ENCODE measurements at regions not wholly inside any gene's neighbourhood (a gene's known extent, or its start where the extent isn't known, plus 50 kb on each side); places are given as distances from the start of the nearest gene placed in this dataset.
"Not testable (repeated sequence)": the region's sequence is repeated elsewhere in the genome, so short reads cannot be mapped to it uniquely, and the experiment has no call there.

DNA sequence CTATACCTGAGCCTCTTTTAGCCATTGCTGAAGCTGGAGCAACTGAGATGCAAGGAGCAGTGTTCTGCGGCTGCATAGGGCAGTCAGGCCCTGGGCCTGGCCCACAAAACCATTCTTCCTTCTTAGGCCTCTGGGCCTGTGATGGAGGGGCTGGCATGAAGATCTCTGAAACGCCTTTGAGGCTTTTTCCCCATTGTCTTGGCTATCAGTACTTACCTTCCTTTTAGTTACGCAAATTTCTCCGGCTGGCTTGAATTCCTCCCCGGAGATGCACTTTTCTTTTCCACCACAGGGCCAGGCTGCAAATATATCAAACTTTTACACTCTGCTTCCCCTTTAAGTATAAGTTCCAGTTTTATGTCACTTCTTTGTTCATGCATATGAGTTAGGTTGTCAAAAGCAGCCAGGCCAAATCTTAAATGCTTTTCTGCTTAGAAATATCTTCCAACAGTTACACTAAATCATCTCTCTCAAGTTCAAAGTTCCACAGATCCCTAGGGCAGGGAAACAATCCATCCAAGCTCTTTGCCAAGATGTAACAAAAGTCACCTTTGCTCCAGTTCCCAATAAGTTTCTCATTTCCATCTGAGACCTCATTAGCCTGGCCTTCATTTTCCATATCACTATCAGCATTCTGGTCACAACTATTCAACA, 194.4 kb upstream of the PCDH7 start:
- no peak for DNase-seq (ENCODE audit: extremely low spot score)
- H3K4me1 ChIP-seq (ENCODE audit: insufficient read depth): no peaks in the 10 kb centered on the region
- no peak overlapping the region for H3K27ac ChIP-seq (ENCODE audit: low read depth)
- no peaks in the 10 kb centered on the region for H3K36me3 ChIP-seq (ENCODE audit: insufficient read depth)
- H3K4me3 ChIP-seq (ENCODE audit: low read depth, low read length): no peak overlapping the region
- 91% methylated on average over 5 of the region's 5 CpGs for WGBS

DNA sequence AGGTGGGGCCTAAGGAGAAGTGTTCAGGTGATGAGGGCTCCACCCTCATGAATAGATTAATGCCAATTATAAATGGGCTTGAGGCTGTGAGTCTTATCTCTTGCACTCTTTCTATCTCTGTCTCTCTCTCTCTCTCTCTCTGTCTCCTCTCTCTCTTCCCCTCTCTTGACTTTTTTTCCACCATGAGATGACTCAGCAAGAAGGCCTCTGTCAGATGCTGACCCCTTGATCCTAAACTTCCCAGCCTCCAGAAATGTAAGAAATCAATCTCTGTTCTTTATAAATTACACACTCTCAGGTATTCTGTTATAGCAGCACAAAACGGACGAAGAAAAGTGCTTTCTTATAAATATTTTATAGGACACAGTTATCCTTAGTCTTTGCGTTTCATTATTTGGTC, 184.9 kb upstream of the PCDH7 start:
- no peaks in the 10 kb centered on the region for H3K4me1 ChIP-seq (ENCODE audit: insufficient read depth)
- WGBS: 76% methylated on average over 3 of the region's 3 CpGs
- H3K4me3 ChIP-seq (ENCODE audit: low read depth, low read length): no peak overlapping the region
- no peak for DNase-seq (ENCODE audit: extremely low spot score)
- no peaks in the 10 kb centered on the region for H3K36me3 ChIP-seq (ENCODE audit: insufficient read depth)
- no peak overlapping the region for H3K27ac ChIP-seq (ENCODE audit: low read depth)

DNA sequence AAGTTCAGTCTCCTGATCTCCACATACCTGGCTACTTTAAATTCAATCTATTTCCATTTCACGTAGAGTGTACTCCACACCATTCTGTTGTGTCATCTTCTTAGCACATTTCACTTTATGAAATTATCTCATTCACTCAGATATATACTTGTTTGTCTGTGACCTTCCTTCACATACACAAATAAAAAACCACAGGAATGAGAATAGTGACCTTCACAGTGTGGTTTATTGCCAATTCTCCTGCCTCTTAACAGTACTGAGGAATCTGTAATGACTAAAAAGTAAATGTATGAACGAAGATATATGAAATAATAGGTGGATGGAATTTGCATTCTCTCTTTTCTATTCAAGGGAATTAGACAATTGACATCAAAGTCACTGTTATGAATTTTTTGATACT, 183.9 kb upstream of the PCDH7 start:
- no peak overlapping the region for H3K27ac ChIP-seq (ENCODE audit: low read depth)
- no peak for DNase-seq (ENCODE audit: extremely low spot score)
- 73% methylated on average over 2 of the region's 2 CpGs for WGBS
- no peak overlapping the region for H3K4me3 ChIP-seq (ENCODE audit: low read depth, low read length)
- H3K36me3 ChIP-seq (ENCODE audit: insufficient read depth): no peaks in the 10 kb centered on the region
- H3K4me1 ChIP-seq (ENCODE audit: insufficient read depth): no peaks in the 10 kb centered on the region

DNA sequence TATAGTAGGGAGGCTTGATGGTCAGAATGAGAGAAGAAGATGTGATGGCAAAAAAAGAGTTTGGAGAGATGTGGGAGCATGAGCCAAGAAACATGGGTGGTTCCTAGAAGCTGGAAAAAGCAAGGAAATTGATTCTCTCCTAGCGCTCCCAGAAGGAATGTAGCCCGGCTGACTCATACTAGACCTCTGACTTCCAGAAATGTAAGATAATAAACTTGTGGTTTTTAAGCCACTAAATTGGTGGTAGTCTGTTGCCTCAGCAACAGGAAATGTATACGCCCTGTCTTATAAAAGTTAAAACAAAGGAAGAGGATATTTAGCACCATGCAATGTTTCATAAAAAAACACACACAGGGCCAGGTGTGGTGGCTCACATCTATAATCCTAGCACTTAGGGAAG, 182.7 kb upstream of the PCDH7 start:
- WGBS: 40% methylated on average over 3 of the region's 3 CpGs
- no peak for DNase-seq (ENCODE audit: extremely low spot score)
- H3K4me1 ChIP-seq (ENCODE audit: insufficient read depth): no peaks in the 10 kb centered on the region

DNA sequence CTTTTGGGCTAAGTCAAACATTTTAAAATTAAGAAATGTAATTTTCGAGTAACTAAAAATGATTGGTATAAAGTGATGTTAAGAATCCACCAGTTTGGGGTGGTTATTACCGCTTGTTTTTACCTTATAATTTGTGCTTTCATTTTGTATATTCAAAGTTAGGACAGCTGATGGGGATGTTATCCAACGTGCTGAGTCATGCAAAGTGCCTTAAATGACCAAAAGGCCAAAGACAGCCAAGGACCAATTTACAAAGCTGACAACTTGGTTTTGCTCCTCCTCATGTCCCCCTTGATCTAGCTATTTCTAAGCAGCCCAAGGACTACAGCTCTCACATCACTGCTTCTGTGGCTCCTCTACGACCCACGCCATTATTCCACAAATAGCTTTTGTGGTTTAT, 181.4 kb upstream of the PCDH7 start:
- Histone ChIP-seq H3K4me1 (ENCODE audit: insufficient read depth) (no peaks in the 10 kb centered on the region), H3K4me3 (ENCODE audit: low read depth, low read length) (no peak overlapping the region)
- WGBS: 90% methylated on average over 5 of the region's 5 CpGs

More for the DNA sequence above, 182.7 kb upstream of the PCDH7 start:
- H3K4me3 ChIP-seq (ENCODE audit: low read depth, low read length): no peak overlapping the region
- H3K27ac ChIP-seq (ENCODE audit: low read depth): no peak overlapping the region
- H3K36me3 ChIP-seq (ENCODE audit: insufficient read depth): no peaks in the 10 kb centered on the region

DNA sequence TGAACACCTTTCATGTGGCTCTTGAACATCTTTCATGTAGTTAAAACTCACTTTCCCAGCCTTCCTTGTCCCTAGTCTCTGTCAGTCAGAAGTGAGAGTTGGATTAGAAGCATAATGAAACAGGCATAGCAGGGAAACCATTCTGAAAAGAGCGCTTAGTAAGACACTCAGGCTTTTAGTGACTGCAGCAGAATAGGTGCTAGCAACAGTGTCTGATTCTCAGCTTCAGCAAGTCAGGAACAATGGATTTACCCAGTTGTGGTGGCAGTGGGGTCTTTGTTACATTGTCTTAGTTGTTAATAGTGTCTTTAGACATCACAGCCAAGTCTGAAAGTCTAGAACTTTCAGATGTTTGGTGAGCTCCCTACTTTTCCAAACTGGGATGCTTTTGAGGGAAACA, 177.1 kb upstream of the PCDH7 start:
- no peaks in the 10 kb centered on the region for H3K36me3 ChIP-seq (ENCODE audit: insufficient read depth)
- H3K4me1 ChIP-seq (ENCODE audit: insufficient read depth): no peaks in the 10 kb centered on the region
- no peak for DNase-seq (ENCODE audit: extremely low spot score)
- 85% methylated on average over 1 of the region's 1 CpG for WGBS
- H3K4me3 ChIP-seq (ENCODE audit: low read depth, low read length): no peak overlapping the region
- H3K27ac ChIP-seq (ENCODE audit: low read depth): no peak overlapping the region

More for the DNA sequence above, 181.4 kb upstream of the PCDH7 start:
- no peak for DNase-seq (ENCODE audit: extremely low spot score)
- H3K36me3 ChIP-seq (ENCODE audit: insufficient read depth): no peaks in the 10 kb centered on the region
- no peak overlapping the region for H3K27ac ChIP-seq (ENCODE audit: low read depth)

DNA sequence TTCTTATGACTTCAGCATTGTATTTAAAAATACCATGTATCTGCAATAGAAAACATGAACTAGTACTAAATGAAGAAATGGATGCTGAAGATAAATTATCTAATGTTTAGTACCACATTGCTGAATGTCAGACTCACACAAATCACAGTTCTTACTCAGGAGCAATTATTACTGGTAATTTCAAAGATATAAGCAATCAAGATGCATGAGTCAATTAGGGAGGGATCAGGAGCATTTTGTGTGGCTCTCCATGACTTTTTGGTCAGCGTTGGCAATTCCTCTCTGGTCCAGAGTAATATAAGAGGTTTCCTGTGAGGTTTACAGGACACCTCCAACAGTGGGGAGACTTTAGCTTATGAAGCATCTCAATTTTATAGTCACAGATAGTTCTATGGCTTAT, 167.0 kb upstream of the PCDH7 start:
- H3K4me3 ChIP-seq (ENCODE audit: low read depth, low read length): no peak overlapping the region
- H3K4me1 ChIP-seq (ENCODE audit: insufficient read depth): no peaks in the 10 kb centered on the region
- 80% methylated on average over 1 of the region's 1 CpG for WGBS
- no peaks in the 10 kb centered on the region for H3K36me3 ChIP-seq (ENCODE audit: insufficient read depth)
- DNase-seq (ENCODE audit: extremely low spot score): no peak
- H3K27ac ChIP-seq (ENCODE audit: low read depth): no peak overlapping the region

DNA sequence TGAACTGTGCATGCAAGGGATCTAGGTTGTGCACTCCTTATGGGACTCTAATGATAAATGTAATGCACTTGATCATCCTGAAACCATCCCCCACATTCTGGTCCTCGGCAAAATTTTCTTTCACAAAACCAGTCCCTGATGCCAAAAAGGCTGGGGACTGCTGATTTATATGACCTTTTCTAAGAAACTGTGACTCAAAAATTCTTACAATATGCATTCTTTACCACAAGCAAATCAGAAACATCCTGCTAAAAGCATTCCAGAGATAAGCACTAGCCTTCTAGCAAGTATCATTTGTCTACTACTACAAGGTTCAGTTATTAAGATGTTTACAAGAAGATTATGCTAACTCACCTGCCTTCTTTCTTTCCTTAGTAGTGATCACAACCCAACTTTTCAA, 166.5 kb upstream of the PCDH7 start:
- no peak for DNase-seq (ENCODE audit: extremely low spot score)
- H3K27ac ChIP-seq (ENCODE audit: low read depth): no peak overlapping the region
- no peaks in the 10 kb centered on the region for H3K4me1 ChIP-seq (ENCODE audit: insufficient read depth)
- H3K4me3 ChIP-seq (ENCODE audit: low read depth, low read length): no peak overlapping the region
- H3K36me3 ChIP-seq (ENCODE audit: insufficient read depth): no peaks in the 10 kb centered on the region
- WGBS: 16% methylated on average over 1 of the region's 1 CpG

DNA sequence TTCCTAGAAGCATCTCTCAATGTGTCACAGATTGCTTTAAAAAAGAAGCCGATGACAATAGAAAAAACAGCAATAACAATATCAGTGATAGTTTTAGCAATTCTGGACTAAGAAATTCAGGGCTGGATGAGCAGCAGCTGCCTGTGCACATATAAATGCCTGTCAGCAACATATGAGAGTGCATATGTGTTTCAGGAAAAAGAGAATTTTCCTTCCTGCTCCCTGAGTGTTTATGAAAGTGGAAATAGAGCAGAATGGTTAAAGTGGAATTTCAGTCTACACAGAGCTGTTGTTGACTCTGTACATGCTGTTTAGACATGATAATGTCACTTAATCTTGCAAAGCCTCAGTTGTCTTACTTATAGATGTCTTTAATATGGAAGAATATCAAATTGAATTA, 164.4 kb upstream of the PCDH7 start:
- H3K4me3 ChIP-seq (ENCODE audit: low read depth, low read length): no peak overlapping the region
- no peak for DNase-seq (ENCODE audit: extremely low spot score)
- no peaks in the 10 kb centered on the region for H3K36me3 ChIP-seq (ENCODE audit: insufficient read depth)
- WGBS: 81% methylated on average over 1 of the region's 1 CpG
- no peaks in the 10 kb centered on the region for H3K4me1 ChIP-seq (ENCODE audit: insufficient read depth)
- H3K27ac ChIP-seq (ENCODE audit: low read depth): no peak overlapping the region

DNA sequence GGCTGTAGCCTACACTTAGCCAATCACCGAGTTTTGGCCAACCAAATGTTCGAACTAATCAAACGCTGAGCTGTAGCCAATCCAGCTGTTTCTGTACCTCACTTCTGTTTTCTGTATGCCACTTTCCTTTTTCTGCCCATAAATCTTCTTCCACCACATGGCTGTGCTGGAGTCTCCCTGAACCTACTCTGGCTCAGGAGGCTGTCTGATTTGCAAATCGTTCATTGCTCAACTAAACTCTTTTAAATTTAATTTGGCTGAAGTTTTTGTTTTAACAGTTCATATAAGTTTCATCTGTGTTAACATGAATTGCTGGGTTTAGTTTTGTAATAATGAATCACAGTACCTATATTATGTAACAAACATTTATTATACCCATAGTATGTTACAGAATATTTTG, 160.7 kb upstream of the PCDH7 start:
- Histone ChIP-seq H3K4me1 (ENCODE audit: insufficient read depth) (no peaks in the 10 kb centered on the region), H3K4me3 (ENCODE audit: low read depth, low read length) (no peak overlapping the region), H3K36me3 (ENCODE audit: insufficient read depth) (no peaks in the 10 kb centered on the region), H3K27ac (ENCODE audit: low read depth) (no peak overlapping the region)
- 81% methylated on average over 4 of the region's 4 CpGs for WGBS
- DNase-seq (ENCODE audit: extremely low spot score): no peak

DNA sequence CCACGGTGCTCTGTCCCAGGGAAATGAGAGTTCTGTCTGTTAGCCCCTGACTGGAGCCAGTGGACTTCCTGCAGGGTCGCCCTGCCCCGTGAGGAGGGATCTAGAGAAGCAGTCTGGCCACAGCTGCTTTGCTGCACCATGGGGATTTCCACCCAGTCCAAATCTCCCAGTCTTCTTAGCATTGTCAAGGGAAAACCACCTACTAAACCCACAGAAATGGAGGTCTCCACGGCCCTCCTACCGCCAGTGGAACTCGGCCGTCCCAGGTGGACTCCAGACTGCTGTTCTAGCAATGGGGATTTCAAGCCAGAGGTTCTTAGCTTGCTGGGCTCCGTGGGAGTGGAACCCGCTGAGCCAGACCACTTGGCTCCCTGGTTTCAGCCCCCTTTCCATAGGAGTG, 133.3 kb upstream of the PCDH7 start:
- Histone ChIP-seq H3K36me3 (ENCODE audit: insufficient read depth) (no peaks in the 10 kb centered on the region), H3K4me1 (ENCODE audit: insufficient read depth) (no peaks in the 10 kb centered on the region), H3K27ac (ENCODE audit: low read depth) (no peak overlapping the region), H3K4me3 (ENCODE audit: low read depth, low read length) (no peak overlapping the region)
- WGBS: 92% methylated on average over 9 of the region's 9 CpGs
- no peak for DNase-seq (ENCODE audit: extremely low spot score)

DNA sequence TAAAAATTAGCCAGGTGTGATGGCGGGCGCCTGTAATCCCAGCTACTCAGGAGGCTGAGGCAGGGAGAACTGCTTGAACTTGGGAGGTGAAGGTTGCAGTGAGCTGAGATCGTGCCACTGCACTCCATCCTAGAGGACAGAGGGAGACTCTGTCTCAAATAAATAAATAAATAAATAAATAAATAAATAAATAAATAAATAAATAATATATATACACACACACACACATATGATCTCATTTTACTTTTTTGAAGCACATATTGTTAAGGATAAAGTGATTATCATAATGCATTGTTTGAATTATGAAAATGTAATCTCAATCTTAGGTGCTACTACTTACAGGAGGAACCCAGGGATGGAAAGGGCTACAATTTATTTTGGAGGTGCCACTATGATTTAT, 130.5 kb upstream of the PCDH7 start:
- not testable (repeated sequence) for H3K27ac ChIP-seq (ENCODE audit: low read depth); H3K4me1 ChIP-seq (ENCODE audit: insufficient read depth); DNase-seq (ENCODE audit: extremely low spot score); H3K4me3 ChIP-seq (ENCODE audit: low read depth, low read length); H3K36me3 ChIP-seq (ENCODE audit: insufficient read depth)
- 96% methylated on average over 3 of the region's 3 CpGs for WGBS

DNA sequence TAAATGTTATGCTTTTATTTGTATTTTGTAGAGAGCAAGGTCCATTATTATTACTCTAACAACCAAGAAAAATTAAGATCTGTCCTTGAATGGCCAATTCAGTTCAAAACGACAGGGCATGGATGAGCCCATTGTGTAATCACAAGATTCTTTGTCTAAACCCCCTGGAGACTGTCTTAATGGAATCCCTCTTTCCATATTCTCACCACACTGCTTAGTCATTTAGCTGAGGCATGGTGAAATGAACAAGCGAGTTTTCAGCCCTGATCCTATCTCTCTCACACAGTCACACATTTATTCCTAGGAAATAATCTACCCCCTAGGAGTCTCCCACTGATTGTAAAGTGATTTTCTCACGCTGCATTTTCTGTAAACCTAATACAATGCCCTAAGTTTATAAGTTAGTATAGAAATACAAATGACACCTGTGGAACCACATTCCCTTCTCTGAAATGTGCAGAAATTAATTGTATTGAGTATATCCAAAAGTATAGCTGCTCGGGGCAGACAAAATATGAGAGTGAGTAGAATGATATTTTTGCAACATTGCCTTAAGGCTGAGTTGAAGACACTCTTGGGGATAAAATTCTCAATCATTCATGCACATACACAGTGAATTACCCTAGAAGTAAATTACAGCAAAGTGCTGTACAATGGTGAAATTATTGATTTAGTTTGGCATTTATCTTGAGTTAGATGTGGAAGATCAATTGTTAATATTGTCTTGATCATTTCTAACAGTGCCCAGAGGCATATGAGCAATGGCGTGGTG, 119.7 kb upstream of the PCDH7 start:
- no peaks in the 10 kb centered on the region for H3K36me3 ChIP-seq (ENCODE audit: insufficient read depth)
- H3K27ac ChIP-seq (ENCODE audit: low read depth): no peak overlapping the region
- H3K4me1 ChIP-seq (ENCODE audit: insufficient read depth): no peaks in the 10 kb centered on the region
- 68% methylated on average over 5 of the region's 5 CpGs for WGBS
- no peak overlapping the region for H3K4me3 ChIP-seq (ENCODE audit: low read depth, low read length)
- no peak for DNase-seq (ENCODE audit: extremely low spot score)

DNA sequence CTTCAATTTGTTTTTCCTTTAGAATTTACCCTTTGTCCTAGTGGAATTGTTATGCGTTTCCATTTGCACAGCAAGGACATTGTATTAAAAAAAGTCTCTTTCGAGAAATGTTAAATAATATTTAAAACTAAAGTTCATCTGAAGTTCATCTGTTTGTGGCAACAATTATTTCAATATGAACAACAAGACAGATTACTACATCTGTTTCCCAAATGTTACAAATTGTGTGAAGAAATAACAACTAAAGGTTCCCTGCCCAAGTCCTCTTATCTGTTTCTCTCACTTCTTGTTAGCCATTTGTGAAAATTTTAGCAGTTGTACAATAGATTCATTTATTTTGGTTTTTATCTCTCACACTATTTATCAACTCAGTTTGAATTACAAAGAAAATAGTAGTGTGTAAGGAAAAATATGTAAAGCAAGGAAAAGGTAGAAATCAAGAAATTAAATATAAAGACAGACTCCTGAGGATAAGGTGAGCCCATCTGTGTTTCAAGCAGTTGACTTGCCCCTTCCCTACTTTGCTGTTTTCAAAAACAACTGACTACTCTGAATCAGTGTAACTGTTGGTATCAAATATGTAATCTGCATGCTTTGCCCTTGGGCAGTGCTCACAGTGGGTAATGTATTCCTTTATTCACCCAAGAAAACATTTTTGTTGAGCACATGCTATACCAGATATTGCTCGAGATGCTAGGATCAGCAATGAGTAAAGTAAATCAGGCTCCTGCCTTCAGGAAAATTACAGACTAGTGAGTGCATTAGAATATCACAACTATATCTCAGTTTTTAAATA, 118.9 kb upstream of the PCDH7 start:
- Histone ChIP-seq H3K4me3 (ENCODE audit: low read depth, low read length) (no peak overlapping the region), H3K36me3 (ENCODE audit: insufficient read depth) (no peaks in the 10 kb centered on the region), H3K4me1 (ENCODE audit: insufficient read depth) (no peaks in the 10 kb centered on the region), H3K27ac (ENCODE audit: low read depth) (no peak overlapping the region)
- no peak for DNase-seq (ENCODE audit: extremely low spot score)
- 85% methylated on average over 3 of the region's 3 CpGs for WGBS
